ENCODE measurements at regions not wholly inside any gene's neighbourhood (a gene's known extent, or its start where the extent isn't known, plus 50 kb on each side); places are given as distances from the start of the nearest gene placed in this dataset.

DNA sequence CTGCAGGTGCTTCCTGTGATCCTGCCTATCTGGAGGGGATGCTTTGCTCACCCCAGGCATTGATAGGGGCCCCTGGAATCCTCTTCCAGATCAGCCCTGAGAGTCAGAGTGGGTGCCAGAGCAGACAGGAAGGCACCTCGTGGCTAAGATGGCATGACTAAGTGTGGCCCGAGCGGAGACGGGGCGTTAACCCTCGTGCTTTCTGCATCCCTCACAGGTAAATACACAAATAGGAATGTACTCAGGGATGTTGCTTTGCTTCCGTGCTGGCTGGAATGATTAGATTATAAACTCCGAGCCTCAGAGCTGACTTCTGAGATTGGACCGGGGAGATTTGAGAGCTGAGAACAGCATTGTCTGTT is 312.7 kb upstream of the B3GAT1 start:
- Histone ChIP-seq H3K4me1 (ENCODE audit: control insufficient read depth, insufficient read depth, low read length) (no peaks in the 10 kb centered on the region), H3K9me3 (ENCODE audit: control insufficient read depth, insufficient read depth, low read depth, low read length) (no peaks in the 10 kb centered on the region), H3K36me3 (ENCODE audit: control insufficient read depth in 2 of 2, insufficient read depth in 1 of 2, low read length in 2 of 2) (no peaks in the 10 kb centered on the region), H3K27ac (ENCODE audit: extremely low read depth, low read depth, low read length) (no peak overlapping the region), H3K4me3 (ENCODE audit: low read depth, low read length) (no peak overlapping the region)
- ChIA-PET POLR2A (no interaction called here), CTCF (interaction anchor here (1.1 kb wide), 1 partner anchor 20 kb away, joined by 3 read pairs; no protein-coding TSS in a partner anchor)
- TF ChIP-seq SETDB1 (IDR thresholded peaks at IDR 0.05; ENCODE audit: insufficient read length, low read length) (no peak), ZNF843 (tag by site-specific recombination; IDR thresholded peaks at IDR 0.05) (no peak), ZNF266 (tag by site-specific recombination; IDR thresholded peaks at IDR 0.05; ENCODE audit: low read depth) (no peak), ZBTB1 (tag by site-specific recombination; IDR thresholded peaks at IDR 0.05) (no peak), ZNF626 (tag by site-specific recombination; IDR thresholded peaks at IDR 0.05) (no peak), REPIN1 (tag by site-specific recombination; IDR thresholded peaks at IDR 0.05; ENCODE audit: low read depth) (no peak), ZNF670 (tag by site-specific recombination; IDR thresholded peaks at IDR 0.05; ENCODE audit: low read depth) (no peak), ZNF121 (tag by site-specific recombination; IDR thresholded peaks at IDR 0.05) (no peak)
- TF ChIP-seq, protein P1, sequence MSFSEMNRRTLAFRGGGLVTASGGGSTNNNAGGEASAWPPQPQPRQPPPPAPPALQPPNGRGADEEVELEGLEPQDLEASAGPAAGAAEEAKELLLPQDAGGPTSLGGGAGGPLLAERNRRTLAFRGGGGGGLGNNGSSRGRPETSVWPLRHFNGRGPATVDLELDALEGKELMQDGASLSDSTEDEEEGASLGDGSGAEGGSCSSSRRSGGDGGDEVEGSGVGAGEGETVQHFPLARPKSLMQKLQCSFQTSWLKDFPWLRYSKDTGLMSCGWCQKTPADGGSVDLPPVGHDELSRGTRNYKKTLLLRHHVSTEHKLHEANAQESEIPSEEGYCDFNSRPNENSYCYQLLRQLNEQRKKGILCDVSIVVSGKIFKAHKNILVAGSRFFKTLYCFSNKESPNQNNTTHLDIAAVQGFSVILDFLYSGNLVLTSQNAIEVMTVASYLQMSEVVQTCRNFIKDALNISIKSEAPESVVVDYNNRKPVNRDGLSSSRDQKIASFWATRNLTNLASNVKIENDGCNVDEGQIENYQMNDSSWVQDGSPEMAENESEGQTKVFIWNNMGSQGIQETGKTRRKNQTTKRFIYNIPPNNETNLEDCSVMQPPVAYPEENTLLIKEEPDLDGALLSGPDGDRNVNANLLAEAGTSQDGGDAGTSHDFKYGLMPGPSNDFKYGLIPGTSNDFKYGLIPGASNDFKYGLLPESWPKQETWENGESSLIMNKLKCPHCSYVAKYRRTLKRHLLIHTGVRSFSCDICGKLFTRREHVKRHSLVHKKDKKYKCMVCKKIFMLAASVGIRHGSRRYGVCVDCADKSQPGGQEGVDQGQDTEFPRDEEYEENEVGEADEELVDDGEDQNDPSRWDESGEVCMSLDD (tag by site-specific recombination; IDR thresholded peaks at IDR 0.05), result no peak
- TF ChIP-seq, protein P2, sequence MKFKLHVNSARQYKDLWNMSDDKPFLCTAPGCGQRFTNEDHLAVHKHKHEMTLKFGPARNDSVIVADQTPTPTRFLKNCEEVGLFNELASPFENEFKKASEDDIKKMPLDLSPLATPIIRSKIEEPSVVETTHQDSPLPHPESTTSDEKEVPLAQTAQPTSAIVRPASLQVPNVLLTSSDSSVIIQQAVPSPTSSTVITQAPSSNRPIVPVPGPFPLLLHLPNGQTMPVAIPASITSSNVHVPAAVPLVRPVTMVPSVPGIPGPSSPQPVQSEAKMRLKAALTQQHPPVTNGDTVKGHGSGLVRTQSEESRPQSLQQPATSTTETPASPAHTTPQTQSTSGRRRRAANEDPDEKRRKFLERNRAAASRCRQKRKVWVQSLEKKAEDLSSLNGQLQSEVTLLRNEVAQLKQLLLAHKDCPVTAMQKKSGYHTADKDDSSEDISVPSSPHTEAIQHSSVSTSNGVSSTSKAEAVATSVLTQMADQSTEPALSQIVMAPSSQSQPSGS (tag by site-specific recombination; IDR thresholded peaks at IDR 0.05; ENCODE audit: low read depth), result no peak
- TF ChIP-seq, protein P3, sequence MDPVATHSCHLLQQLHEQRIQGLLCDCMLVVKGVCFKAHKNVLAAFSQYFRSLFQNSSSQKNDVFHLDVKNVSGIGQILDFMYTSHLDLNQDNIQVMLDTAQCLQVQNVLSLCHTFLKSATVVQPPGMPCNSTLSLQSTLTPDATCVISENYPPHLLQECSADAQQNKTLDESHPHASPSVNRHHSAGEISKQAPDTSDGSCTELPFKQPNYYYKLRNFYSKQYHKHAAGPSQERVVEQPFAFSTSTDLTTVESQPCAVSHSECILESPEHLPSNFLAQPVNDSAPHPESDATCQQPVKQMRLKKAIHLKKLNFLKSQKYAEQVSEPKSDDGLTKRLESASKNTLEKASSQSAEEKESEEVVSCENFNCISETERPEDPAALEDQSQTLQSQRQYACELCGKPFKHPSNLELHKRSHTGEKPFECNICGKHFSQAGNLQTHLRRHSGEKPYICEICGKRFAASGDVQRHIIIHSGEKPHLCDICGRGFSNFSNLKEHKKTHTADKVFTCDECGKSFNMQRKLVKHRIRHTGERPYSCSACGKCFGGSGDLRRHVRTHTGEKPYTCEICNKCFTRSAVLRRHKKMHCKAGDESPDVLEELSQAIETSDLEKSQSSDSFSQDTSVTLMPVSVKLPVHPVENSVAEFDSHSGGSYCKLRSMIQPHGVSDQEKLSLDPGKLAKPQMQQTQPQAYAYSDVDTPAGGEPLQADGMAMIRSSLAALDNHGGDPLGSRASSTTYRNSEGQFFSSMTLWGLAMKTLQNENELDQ (tag by site-specific recombination; IDR thresholded peaks at IDR 0.05; ENCODE audit: low read depth), result no peak

DNA sequence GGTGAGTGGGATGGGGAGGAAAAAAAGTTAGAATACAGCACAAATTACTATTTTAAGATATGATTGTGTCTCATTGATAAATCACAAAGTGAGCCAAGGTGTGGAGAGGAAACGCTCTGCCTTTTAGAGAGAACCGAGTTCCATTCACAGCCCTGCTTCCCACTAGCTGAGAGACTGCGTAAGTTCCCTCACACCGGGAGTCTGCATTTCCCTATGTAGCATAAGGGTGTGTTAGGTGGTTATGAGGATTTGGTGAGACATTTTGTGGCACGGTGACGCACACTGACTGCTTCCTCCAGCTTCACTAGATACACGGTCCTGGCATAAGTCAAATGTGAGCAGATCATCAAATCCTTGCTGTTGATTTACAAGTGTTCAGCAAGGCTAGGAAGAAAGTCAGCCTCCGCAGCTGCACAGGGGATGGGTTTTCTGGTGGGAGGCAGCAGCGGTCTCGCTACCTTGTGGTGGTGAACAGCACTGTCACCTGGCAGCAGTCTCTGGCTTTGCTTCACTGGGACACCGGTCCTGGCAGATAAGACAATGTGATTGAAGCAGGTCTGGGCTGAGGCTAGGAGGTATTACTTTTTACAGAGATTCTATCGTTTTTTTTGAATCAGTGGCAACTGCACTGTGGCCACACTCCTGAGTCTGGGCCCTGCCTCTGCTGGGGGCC is 312.2 kb upstream of the B3GAT1 start:
- ChIA-PET CTCF (interaction anchor here (0.7 kb wide), 1 partner anchor 271 kb away, joined by 5 read pairs; no protein-coding TSS in a partner anchor), POLR2A (no interaction called here)
- Histone ChIP-seq H3K27ac (ENCODE audit: extremely low read depth, low read depth, low read length) (no peak overlapping the region), H3K4me1 (ENCODE audit: control insufficient read depth, insufficient read depth, low read length) (no peaks in the 10 kb centered on the region), H3K36me3 (ENCODE audit: control insufficient read depth in 2 of 2, insufficient read depth in 1 of 2, low read length in 2 of 2) (no peaks in the 10 kb centered on the region), H3K9me3 (ENCODE audit: control insufficient read depth, insufficient read depth, low read depth, low read length) (no peaks in the 10 kb centered on the region), H3K4me3 (ENCODE audit: low read depth, low read length) (no peak overlapping the region)
- no peak for TF ChIP-seq SCRT2 (tag by site-specific recombination; IDR thresholded peaks at IDR 0.05)
- TF ChIP-seq SP7 (tag by site-specific recombination; IDR thresholded peaks at IDR 0.05), result no peak
- TF ChIP-seq, protein P4, sequence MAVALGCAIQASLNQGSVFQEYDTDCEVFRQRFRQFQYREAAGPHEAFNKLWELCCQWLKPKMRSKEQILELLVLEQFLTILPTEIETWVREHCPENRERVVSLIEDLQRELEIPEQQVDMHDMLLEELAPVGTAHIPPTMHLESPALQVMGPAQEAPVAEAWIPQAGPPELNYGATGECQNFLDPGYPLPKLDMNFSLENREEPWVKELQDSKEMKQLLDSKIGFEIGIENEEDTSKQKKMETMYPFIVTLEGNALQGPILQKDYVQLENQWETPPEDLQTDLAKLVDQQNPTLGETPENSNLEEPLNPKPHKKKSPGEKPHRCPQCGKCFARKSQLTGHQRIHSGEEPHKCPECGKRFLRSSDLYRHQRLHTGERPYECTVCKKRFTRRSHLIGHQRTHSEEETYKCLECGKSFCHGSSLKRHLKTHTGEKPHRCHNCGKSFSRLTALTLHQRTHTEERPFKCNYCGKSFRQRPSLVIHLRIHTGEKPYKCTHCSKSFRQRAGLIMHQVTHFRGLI (tag by site-specific recombination; IDR thresholded peaks at IDR 0.05), result no peak
- TF ChIP-seq ZNF830 (tag by site-specific recombination; IDR thresholded peaks at IDR 0.05; ENCODE audit: low read depth), result no peak
- no peak for TF ChIP-seq ZNF350 (tag by site-specific recombination; IDR thresholded peaks at IDR 0.05)
- TF ChIP-seq HOXA7 (CRISPR knock-in tag; IDR thresholded peaks at IDR 0.05; ENCODE audit: borderline replicate concordance), result no peak
- TF ChIP-seq ZNF510 (tag by site-specific recombination; IDR thresholded peaks at IDR 0.05; ENCODE audit: insufficient replicate concordance), result no peak
- no peak for TF ChIP-seq ZNF426 (tag by site-specific recombination; IDR thresholded peaks at IDR 0.05)
- TF ChIP-seq, protein P5, sequence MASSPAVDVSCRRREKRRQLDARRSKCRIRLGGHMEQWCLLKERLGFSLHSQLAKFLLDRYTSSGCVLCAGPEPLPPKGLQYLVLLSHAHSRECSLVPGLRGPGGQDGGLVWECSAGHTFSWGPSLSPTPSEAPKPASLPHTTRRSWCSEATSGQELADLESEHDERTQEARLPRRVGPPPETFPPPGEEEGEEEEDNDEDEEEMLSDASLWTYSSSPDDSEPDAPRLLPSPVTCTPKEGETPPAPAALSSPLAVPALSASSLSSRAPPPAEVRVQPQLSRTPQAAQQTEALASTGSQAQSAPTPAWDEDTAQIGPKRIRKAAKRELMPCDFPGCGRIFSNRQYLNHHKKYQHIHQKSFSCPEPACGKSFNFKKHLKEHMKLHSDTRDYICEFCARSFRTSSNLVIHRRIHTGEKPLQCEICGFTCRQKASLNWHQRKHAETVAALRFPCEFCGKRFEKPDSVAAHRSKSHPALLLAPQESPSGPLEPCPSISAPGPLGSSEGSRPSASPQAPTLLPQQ (tag by site-specific recombination; IDR thresholded peaks at IDR 0.05), result no peak
- TF ChIP-seq, protein P6, sequence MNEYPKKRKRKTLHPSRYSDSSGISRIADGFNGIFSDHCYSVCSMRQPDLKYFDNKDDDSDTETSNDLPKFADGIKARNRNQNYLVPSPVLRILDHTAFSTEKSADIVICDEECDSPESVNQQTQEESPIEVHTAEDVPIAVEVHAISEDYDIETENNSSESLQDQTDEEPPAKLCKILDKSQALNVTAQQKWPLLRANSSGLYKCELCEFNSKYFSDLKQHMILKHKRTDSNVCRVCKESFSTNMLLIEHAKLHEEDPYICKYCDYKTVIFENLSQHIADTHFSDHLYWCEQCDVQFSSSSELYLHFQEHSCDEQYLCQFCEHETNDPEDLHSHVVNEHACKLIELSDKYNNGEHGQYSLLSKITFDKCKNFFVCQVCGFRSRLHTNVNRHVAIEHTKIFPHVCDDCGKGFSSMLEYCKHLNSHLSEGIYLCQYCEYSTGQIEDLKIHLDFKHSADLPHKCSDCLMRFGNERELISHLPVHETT (tag by site-specific recombination; IDR thresholded peaks at IDR 0.05), result no peak
- no peak for TF ChIP-seq ZNF274 (IDR thresholded peaks at IDR 0.05; ENCODE audit: low read length)
- TF ChIP-seq ZNF274 (tag by site-specific recombination; IDR thresholded peaks at IDR 0.05; ENCODE audit: borderline replicate concordance), result no peak
- no peak for TF ChIP-seq ZNF660 (tag by site-specific recombination; IDR thresholded peaks at IDR 0.05)

All from HEK293 (cell line).